Ishikawa (cell line): ENCODE measurements at regions not wholly inside any gene's neighbourhood (a gene's known extent, or its start where the extent isn't known, plus 50 kb on each side); places are given as distances from the start of the nearest gene placed in this dataset.

ENCODE experiments used
- RAD21 ChIP-seq: IDR thresholded peaks from 2 replicates; pipeline ENCODE4 v1.6.1; 2012; ENCODE audit warnings: low read depth
- TEAD4 ChIP-seq: IDR thresholded peaks from 2 replicates; pipeline ENCODE4 v1.6.1; 2012
- YY1 ChIP-seq: IDR thresholded peaks from 2 replicates; pipeline ENCODE4 v1.6.1; 2012; ENCODE audit warnings: low read depth

DNA sequence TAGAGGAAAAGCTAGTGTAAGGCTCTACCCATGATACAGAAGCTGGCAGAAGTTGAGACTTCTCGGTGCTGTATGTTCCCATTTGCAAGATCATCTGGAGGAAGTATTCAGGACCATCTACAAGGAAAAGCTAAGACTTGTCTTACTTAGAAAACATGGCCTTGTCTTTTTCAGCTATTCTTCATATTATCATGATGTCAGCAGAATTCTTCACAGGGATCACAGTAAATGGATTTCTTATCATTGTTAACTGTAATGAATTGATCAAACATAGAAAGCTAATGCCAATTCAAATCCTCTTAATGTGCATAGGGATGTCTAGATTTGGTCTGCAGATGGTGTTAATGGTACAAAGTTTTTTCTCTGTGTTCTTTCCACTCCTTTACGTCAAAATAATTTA lies 79.6 kb upstream of the SCIN start:
- TF ChIP-seq YY1 (no peak), RAD21 (no peak), TEAD4 (no peak)
